ENCODE measurements at regions not wholly inside any gene's neighbourhood (a gene's known extent, or its start where the extent isn't known, plus 50 kb on each side); places are given as distances from the start of the nearest gene placed in this dataset.
"Not testable (repeated sequence)": the region's sequence is repeated elsewhere in the genome, so short reads cannot be mapped to it uniquely, and the experiment has no call there.

- DNase-seq = no peak
These were observed 50.0 kb upstream of the EMX2 start for GRCh38 chr10:117492504-117492903.

- DNase-seq = no peak
These were observed 54.5 kb upstream of the EMX2 start for GRCh38 chr10:117488004-117488403.

- DNase-seq = no peak
These were observed 55.9 kb upstream of the EMX2 start for GRCh38 chr10:117486606-117487005.

- no peak for DNase-seq
These were observed 59.4 kb upstream of the EMX2 start for GRCh38 chr10:117483056-117483590.

GRCh38 chr10:117481011-117481410 is 61.5 kb upstream of the EMX2 start:
- not testable (repeated sequence) for DNase-seq

GRCh38 chr10:117480097-117480496 is 62.4 kb upstream of the EMX2 start:
- DNase-seq = no peak

- no peak for DNase-seq
These were observed 64.4 kb upstream of the EMX2 start for GRCh38 chr10:117477961-117478670.

GRCh38 chr10:117477211-117477947 is 65.2 kb upstream of the EMX2 start:
- DNase-seq = no peak

- DNase-seq = no peak
These were observed 65.8 kb upstream of the EMX2 start for GRCh38 chr10:117476716-117477115.

- DNase-seq = no peak
These were observed 66.3 kb upstream of the EMX2 start for GRCh38 chr10:117476281-117476680.

- DNase-seq = no peak
These were observed 69.7 kb upstream of the EMX2 start for GRCh38 chr10:117472872-117473271.

- no peak for DNase-seq
These were observed 71.1 kb upstream of the EMX2 start for GRCh38 chr10:117471344-117471874.

GRCh38 chr10:117470733-117471132 is 71.8 kb upstream of the EMX2 start:
- no peak for DNase-seq

- no peak for DNase-seq
These were observed 73.9 kb upstream of the EMX2 start for GRCh38 chr10:117468665-117469064.

GRCh38 chr10:117464176-117464575 is 78.4 kb upstream of the EMX2 start:
- DNase-seq = no peak

- no peak for DNase-seq
These were observed 79.0 kb upstream of the EMX2 start for GRCh38 chr10:117463545-117463920.

GRCh38 chr10:117462816-117463544 is 79.6 kb upstream of the EMX2 start:
- no peak for DNase-seq

GRCh38 chr10:117462424-117462792 is 80.1 kb upstream of the EMX2 start:
- DNase-seq = peak; percentile 9

GRCh38 chr10:117461766-117462423 is 80.7 kb upstream of the EMX2 start:
- DNase-seq = no peak

- DNase-seq = no peak
These were observed 81.4 kb upstream of the EMX2 start for GRCh38 chr10:117460846-117461765.

GRCh38 chr10:117458571-117458970 is 83.3 kb upstream of the PDZD8 start:
- no peak for DNase-seq

GRCh38 chr10:117457932-117458331 is 82.7 kb upstream of the PDZD8 start:
- no peak for DNase-seq
